ENCODE measurements at regions not wholly inside any gene's neighbourhood (a gene's known extent, or its start where the extent isn't known, plus 50 kb on each side); places are given as distances from the start of the nearest gene placed in this dataset.

- Mint-ChIP-seq H3K27me3 (ENCODE audit: low read depth) (no peaks in the 10 kb centered on the region), H3K4me3 (ENCODE audit: unreplicated experiment) (no peak overlapping the region)
These were observed 111.4 kb upstream of the MYOCD start for GRCh38 chr17:12554251-12554650.

GRCh38 chr17:12566291-12566690 is 99.4 kb upstream of the MYOCD start:
- no peak for TF ChIP-seq CTCF (IDR thresholded peaks at IDR 0.05)
- peaks cover 2% of the 10 kb centered on the region for H3K9me3 Mint-ChIP-seq (ENCODE audit: low read depth)
- DNase-seq (ENCODE audit: low spot score) = peak; percentile 28
- H3K27me3 Mint-ChIP-seq (ENCODE audit: low read depth) = no peaks in the 10 kb centered on the region
- peaks cover 28% of the 10 kb centered on the region for H3K4me1 Mint-ChIP-seq (ENCODE audit: low read depth)
- H3K36me3 Mint-ChIP-seq (ENCODE audit: low read depth) = peaks cover 2% of the 10 kb centered on the region
- no peak overlapping the region for H3K27ac Mint-ChIP-seq (ENCODE audit: unreplicated experiment)
- no peak overlapping the region for H3K4me3 Mint-ChIP-seq (ENCODE audit: unreplicated experiment)

More at GRCh38 chr17:12554251-12554650, 111.4 kb upstream of the MYOCD start:
- no peaks in the 10 kb centered on the region for H3K9me3 Mint-ChIP-seq (ENCODE audit: low read depth)
- peak; percentile 25 for TF ChIP-seq CTCF (IDR thresholded peaks at IDR 0.05)
- H3K4me1 Mint-ChIP-seq (ENCODE audit: low read depth) = peaks cover 56% of the 10 kb centered on the region
- H3K36me3 Mint-ChIP-seq (ENCODE audit: low read depth) = no peaks in the 10 kb centered on the region
- no peak for DNase-seq (ENCODE audit: low spot score)
- peak overlapping the region; percentile 28 for H3K27ac Mint-ChIP-seq (ENCODE audit: unreplicated experiment)

DNA sequence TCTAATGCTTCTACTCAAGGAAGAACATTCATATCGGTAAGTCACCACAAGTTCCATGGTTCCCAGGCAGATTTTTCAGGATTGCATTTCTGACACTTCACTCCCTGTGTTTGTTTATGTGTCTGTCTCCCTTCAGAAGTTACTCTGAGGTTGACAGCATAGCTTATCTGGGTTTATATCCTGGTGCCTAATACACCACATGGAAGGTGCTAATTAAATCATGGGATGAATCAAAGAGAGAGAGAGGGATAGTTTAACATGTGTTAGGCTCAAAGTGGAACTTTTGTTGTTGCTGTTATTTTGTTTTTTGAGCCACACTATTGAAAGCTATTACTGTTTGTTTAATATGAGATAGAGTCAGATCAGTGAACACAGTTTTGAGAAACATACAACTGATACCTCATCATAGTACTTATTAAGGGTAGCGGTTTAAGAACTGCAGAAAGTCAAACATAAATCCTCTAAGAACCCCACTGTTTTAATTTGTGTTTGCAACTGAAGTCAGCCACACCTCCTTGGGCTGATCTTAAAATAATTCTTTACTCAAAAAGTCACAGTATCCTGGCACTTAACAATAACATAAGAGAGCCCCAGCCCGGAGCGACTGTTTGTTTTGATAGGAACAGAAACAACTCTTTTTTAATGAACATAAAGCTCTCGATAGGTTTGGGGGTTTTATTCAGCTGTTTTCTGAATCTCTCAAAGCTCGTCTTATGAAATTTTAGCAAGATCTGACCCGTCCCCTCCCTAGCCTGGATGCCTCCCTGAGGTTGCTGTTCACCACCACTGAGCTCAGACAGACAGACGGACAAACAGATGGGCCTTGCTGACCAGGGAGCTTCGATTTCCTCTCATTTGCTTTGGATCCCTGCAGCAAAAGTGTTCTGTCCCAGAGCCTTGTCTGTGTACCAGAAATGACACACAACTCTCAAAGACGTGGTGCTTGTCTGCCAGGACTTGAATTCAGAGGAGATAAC is 98.3 kb upstream of the MYOCD start:
- H3K27ac Mint-ChIP-seq (ENCODE audit: unreplicated experiment) = peak overlapping the region; percentile 38
- DNase-seq (ENCODE audit: low spot score) = no peak
- no peaks in the 10 kb centered on the region for H3K27me3 Mint-ChIP-seq (ENCODE audit: low read depth)
- H3K4me3 Mint-ChIP-seq (ENCODE audit: unreplicated experiment) = no peak overlapping the region
- TF ChIP-seq CTCF (IDR thresholded peaks at IDR 0.05) = no peak
- peaks cover 5% of the 10 kb centered on the region for H3K36me3 Mint-ChIP-seq (ENCODE audit: low read depth)
- H3K4me1 Mint-ChIP-seq (ENCODE audit: low read depth) = peaks cover 28% of the 10 kb centered on the region
- H3K9me3 Mint-ChIP-seq (ENCODE audit: low read depth) = peaks cover 5% of the 10 kb centered on the region

GRCh38 chr17:12568358-12569251 is 97.1 kb upstream of the MYOCD start:
- peaks cover 5% of the 10 kb centered on the region for H3K36me3 Mint-ChIP-seq (ENCODE audit: low read depth)
- H3K27ac Mint-ChIP-seq (ENCODE audit: unreplicated experiment) = no peak overlapping the region
- peaks cover 28% of the 10 kb centered on the region for H3K4me1 Mint-ChIP-seq (ENCODE audit: low read depth)
- peaks cover 5% of the 10 kb centered on the region for H3K9me3 Mint-ChIP-seq (ENCODE audit: low read depth)
- DNase-seq (ENCODE audit: low spot score) = peak; percentile 59
- H3K27me3 Mint-ChIP-seq (ENCODE audit: low read depth) = no peaks in the 10 kb centered on the region
- H3K4me3 Mint-ChIP-seq (ENCODE audit: unreplicated experiment) = no peak overlapping the region
- no peak for TF ChIP-seq CTCF (IDR thresholded peaks at IDR 0.05)

DNA sequence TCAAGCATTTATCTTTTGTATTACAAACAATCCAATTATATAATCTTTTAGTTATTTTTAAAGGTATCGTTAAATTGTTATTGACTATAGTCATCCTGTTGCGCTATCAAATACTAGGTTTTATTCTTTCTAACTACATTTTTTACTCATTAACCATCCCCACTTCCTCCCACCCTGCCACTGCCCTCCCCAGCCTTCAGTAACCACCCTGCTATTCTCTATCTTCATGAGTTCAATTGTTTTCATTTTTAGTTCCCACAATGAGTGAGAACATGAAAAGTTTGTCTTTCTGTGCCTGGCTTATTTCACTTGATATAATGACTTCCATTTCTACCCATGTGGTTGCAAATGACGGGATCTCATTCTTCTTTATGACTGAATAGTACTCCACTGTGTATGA is 94.1 kb upstream of the MYOCD start:
- no peak for TF ChIP-seq CTCF (IDR thresholded peaks at IDR 0.05)
- peaks cover 5% of the 10 kb centered on the region for H3K9me3 Mint-ChIP-seq (ENCODE audit: low read depth)
- peaks cover 17% of the 10 kb centered on the region for H3K4me1 Mint-ChIP-seq (ENCODE audit: low read depth)
- DNase-seq (ENCODE audit: low spot score) = no peak
- H3K4me3 Mint-ChIP-seq (ENCODE audit: unreplicated experiment) = no peak overlapping the region
- H3K27ac Mint-ChIP-seq (ENCODE audit: unreplicated experiment) = no peak overlapping the region
- peaks cover 3% of the 10 kb centered on the region for H3K36me3 Mint-ChIP-seq (ENCODE audit: low read depth)
- H3K27me3 Mint-ChIP-seq (ENCODE audit: low read depth) = no peaks in the 10 kb centered on the region
